Suprapubic skin (tissue), 4 donors: ENCODE measurements at regions not wholly inside any gene's neighbourhood (a gene's known extent, or its start where the extent isn't known, plus 50 kb on each side); places are given as distances from the start of the nearest gene placed in this dataset.

Experiments
- POLR2A ChIP-seq, 2 donors: fragments of 450-650 bp; IDR thresholded peaks; one replicate each; pipeline ENCODE4 v1.6.1; 2017; ENCODE audit warnings: antibody characterized with exemption in 2 of 2, mild to moderate bottlenecking in 2 of 2, moderate library complexity in 2 of 2
- POLR2AphosphoS5 ChIP-seq, 3 donors: sonication (generic); formaldehyde crosslinking; IDR thresholded peaks; one replicate each; pipeline ENCODE4 v1.6.1; 2017; ENCODE audit warnings: antibody characterized with exemption in 3 of 3
- TF ChIP-seq, protein P1 (sequence below), 2 donors: fragments of 200-600 bp in 1 of 2; fragments of 450-650 bp in 1 of 2; sonication (generic) in 1 of 2; IDR thresholded peaks; one replicate each; pipeline ENCODE4 v1.5.1; 2016 to 2019; ENCODE audit warnings: antibody characterized with exemption in 2 of 2, mild to moderate bottlenecking in 1 of 2, moderate library complexity in 1 of 2

DNA sequence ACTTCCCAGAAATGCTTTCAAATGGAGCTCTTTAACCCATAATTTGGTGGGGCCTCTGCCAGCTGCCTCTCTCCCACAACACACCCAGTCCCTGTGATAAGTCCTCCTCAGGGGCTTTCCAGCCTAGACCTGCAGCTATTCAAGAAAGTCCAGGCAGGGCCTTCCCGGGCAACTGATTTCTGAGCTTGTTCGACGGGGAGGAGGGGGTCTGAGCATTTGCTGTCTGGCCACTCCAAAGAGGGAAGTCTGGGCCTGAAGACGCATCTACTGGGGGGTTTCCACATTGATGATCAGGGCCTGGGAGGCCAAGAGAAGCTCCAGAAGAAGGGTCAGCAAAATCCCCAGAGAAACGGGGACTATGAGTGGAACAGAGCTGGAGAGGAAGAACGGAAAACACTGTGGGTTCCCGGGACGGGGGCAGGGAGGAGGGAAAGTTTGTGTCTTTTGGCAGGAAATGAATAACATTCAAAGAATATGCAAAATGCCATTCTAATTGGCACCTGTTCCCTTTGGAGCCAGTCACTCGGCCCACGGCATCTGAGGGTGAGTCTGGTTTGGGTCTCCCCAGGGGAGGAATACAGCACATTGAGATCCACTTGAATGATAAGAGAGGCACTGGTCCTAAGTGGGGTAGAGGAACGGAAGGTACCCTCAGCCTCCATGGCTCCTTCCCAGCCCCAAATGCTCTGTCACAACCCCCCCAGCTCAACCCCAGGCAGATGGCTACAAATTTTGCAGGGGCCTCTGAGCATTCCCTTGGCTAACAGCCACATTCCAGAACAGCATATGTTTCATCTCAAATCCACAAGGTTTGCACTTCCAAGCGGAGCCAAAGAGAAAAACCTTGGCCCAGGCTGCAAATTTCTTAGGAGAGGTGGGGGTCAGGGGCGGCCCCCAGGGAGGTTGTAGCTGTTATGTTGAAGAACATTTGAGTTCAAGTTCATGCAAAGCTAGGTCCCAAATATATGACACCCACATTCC is 72.0 kb downstream of the RPUSD4 start:
- TF ChIP-seq, protein P1, sequence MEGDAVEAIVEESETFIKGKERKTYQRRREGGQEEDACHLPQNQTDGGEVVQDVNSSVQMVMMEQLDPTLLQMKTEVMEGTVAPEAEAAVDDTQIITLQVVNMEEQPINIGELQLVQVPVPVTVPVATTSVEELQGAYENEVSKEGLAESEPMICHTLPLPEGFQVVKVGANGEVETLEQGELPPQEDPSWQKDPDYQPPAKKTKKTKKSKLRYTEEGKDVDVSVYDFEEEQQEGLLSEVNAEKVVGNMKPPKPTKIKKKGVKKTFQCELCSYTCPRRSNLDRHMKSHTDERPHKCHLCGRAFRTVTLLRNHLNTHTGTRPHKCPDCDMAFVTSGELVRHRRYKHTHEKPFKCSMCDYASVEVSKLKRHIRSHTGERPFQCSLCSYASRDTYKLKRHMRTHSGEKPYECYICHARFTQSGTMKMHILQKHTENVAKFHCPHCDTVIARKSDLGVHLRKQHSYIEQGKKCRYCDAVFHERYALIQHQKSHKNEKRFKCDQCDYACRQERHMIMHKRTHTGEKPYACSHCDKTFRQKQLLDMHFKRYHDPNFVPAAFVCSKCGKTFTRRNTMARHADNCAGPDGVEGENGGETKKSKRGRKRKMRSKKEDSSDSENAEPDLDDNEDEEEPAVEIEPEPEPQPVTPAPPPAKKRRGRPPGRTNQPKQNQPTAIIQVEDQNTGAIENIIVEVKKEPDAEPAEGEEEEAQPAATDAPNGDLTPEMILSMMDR (IDR thresholded peaks at IDR 0.05), result no peak
- TF ChIP-seq POLR2AphosphoS5 (IDR thresholded peaks at IDR 0.05), result no peak
- no peak for TF ChIP-seq POLR2A (IDR thresholded peaks at IDR 0.05)
